NCI-H2196 (cell line): ENCODE measurements at regions not wholly inside any gene's neighbourhood (a gene's known extent, or its start where the extent isn't known, plus 50 kb on each side); places are given as distances from the start of the nearest gene placed in this dataset.

ENCODE experiments used
- DNase-seq: peaks from one replicate; lab custom pipeline; 2025; ENCODE audit not compliant: unreplicated experiment; lab: John Stamatoyannopoulos, UW

DNA sequence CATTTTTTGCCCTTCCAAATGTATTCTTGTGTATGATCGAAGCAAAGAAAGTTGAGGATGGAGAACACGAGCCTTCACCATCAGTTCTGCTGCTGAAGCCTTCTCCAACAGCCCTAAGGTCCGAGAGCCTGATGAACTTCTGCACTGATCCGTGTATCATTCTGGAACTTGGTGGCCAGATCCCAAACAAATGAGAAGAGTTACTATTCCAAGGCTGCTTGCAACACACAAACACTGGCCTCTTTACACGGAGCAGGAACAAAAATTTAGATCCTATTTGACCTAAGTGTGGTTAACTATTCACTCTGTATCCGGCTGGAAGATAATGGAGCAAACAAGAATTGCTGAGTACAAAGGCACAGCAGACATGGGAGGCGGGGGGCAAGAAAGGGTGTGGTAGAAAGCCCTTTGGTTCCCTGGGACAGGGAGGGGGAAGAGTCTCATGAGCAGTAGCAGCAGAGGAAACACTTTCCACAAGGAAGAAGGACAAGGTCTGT lies 282.9 kb downstream of the SOX9 start:
- DNase-seq: no peak

DNA sequence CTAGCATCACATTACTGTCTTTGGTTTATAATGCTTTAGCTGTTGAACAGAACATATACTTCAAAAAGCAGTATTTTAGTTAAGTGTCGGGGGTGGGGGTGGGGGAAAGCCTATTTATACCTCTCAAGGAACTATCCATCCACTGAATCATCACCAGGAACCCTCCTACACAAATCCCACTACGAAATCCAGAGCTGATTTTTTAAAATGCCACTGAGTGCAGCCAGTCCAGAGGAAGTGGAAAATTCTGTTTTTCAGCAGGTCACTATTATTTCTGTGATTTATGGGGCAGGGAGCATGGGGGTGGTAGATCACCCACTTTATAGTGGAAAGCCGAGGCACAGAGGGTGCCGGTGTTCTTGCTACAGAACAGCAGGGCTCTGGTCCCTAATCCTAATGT lies 284.1 kb downstream of the SOX9 start:
- DNase-seq: no peak

- DNase-seq: no peak
Observed at GRCh38 chr17:72405662-72406230, 284.9 kb downstream of the SOX9 start.

DNA sequence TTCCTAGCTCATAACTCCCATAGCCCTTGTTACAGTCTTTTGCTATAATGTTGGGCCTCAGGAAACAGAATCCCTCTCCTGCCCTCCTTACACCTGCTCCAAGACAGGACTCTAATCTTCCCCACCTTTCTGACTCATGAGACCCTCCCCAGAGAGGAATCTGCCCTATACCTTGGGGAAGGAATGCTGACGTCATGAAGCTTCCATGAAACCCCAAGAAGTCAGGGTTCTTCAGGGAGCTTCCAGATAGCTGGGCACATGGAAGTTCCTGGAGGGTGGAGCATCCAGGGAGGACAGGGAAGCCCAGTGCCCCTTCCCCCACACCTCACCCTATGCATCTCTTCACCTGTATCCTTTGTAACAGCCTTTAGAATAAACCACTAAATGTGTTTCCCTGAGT lies 285.7 kb downstream of the SOX9 start:
- DNase-seq: no peak

DNA sequence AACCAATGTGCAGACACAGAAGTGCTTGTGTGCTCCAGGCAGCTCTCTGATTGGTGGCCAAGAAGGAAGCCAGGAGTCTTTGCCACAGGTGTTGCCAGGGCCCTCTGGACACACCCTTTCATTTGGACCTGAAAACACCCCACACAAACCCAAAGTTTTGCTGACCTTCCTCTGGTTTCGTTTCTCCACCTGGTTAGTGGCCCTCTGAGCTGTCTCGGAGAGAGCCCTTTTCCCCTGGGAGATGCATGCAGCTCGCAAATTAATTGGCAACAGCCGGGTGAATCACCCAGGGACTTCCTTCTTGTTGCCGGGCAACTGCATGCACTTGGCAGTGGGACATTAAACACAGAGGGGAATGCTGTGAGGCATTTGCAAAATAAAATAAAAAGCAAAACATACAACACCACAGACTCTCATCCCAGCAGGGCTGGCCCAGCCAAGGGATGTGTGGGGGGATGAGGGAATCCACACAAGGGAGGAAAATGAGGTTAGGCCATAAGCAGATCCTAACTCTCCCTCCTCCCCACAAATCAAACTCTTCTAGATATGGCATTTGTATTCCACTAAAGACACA lies 286.6 kb downstream of the SOX9 start:
- DNase-seq: peak; percentile 92

DNA sequence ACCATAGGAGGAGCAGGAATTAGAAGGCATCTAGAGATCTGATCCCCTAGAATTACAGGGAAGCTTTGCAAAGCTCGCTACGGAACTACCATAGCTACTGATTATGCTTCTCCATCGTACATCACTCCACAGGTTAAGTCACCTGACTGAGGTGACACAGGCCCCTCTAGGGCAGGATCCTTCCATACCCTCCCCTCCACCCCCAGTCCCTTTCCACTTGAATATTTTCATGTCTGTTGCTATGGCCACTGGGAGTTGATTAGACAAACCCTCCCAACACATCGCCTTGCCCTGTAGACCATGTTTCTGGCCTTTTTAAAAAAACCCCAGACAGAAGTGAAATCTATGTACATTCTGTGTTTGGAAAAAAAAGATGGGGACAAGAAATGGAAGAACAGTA lies 287.1 kb downstream of the SOX9 start:
- no peak for DNase-seq

DNA sequence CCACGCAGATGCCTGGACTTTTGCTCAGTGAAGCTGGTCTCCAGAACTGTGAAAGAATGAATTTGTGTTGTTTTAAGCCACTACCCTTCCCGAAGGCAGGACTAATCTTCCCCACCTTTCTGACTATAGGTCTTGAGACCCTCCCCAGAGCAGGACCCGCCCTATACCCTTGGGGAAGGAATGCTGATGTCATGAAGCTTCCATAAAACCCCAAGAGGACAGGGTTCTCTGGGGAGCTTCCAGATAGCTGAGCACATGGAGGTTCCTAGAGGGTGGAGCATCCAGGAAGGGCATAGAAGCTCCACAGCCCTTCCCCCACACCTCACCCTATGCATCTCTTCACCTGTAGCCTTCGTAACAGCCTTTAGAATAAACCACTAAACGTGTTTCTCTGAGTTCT lies 287.8 kb downstream of the SOX9 start:
- DNase-seq: no peak

DNA sequence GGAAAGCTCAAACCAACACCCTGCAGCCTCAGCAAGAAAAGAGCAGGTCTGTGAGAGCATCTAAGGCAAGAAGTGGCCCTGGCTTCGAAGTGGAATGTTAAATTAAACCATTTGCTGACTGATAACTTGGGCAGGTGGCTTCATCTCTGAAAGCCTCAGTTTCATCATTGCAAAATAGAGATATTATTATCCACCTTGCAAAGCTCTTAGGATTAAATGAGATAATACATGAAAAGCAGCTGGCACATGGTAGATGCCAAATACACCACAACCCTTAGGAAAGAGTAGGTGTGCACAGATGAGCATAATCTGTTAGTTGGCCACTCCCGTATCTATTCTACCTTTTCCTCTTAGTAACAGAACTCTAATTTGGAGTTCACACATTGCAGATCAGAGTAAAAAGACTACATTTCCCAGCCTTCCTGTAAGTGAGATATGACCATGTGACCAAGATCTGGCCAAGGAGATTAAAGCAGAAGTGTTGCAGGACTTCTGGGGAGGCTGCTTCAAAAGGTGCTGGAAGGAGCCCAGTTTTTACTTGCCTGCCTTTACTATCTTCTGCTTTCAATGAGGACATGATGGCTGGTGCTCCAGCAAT lies 288.7 kb downstream of the SOX9 start:
- no peak for DNase-seq

- no peak for DNase-seq
Observed at GRCh38 chr17:72411124-72411563, 290.3 kb downstream of the SOX9 start.

DNA sequence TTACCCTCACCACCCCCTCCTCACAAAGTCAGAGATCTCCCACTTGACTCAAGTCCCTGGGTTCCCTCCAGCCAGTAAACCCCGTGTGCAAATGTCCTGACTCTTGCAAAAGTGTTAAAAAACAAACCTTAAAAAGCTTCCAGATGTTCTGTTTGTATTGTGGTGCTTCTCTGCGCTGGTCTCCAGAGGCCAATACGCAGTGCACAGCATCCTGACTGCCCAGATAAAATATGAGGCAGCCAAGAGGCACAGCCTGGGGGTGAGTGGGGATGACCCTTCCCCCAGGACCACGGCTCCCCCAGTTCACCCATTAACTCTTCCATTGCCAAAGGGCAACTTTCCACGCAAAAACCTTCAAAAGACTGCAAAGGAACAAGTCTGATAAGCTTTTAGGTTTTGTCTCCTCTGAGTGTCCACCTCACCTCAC lies 291.8 kb downstream of the SOX9 start:
- no peak for DNase-seq

- DNase-seq: no peak
Observed at GRCh38 chr17:72413077-72414031, 292.5 kb downstream of the SOX9 start.

GRCh38 chr17:72414032-72414396 lies 293.2 kb downstream of the SOX9 start:
- DNase-seq: no peak

GRCh38 chr17:72414967-72415853 lies 294.4 kb downstream of the SOX9 start:
- DNase-seq: no peak

DNA sequence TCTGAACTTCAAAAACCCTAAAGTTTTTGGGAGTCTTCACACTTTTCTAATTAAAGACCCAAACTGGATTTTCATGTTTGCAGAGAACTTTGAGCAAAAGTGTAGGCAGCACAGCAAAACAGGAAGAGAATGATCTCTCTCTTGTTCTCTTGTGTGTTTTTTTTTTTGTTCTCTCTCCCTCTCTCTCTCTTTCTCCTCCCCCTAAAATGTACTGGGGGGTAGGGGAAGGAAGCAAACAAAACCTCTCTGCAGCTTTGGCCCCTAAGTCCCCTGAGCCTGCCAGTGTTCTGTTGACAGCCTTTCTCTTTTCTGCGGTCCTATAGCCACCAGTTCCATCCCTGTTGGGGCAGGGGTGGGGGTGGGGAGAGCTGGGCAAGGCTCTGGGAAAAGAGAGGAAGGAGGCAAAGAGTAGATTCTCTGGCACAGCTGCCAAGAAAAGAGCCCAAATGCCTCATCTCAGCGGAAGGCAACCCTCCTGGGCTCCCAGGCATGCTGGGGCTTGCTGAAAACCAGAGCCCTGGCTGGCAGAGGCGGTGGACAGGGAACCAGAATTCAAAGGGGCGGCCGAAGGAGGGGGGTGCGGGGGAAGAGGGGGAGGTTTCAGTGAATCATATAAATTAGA lies 295.3 kb downstream of the SOX9 start:
- peak; percentile 92 for DNase-seq

DNA sequence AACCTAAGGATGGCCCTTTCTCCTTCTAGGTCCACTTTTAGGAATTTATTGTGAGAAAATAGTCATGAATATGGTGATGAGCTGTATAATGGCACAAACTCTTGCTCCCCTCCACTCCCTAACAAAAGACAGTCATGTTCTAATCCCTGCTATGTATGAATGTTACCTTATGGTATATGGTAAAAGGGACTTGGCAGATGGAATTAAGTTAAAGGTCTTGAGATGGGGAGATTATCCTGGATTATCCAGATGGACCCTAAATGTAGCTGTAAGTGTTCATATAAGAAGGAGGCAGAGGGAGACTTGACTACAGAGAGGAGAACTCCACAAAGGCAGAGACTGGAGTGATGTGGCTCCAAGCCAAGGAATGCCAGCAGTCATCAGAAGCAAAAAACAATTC lies 296.1 kb downstream of the SOX9 start:
- DNase-seq: no peak

- DNase-seq: no peak
Observed at GRCh38 chr17:72417627-72418026, 296.8 kb downstream of the SOX9 start.

- no peak for DNase-seq
Observed at GRCh38 chr17:72419866-72420774, 299.3 kb downstream of the SOX9 start.

- no peak for DNase-seq
Observed at GRCh38 chr17:72420775-72421127, 299.9 kb downstream of the SOX9 start.
